Lower leg skin (tissue), 4 donors: ENCODE measurements at regions not wholly inside any gene's neighbourhood (a gene's known extent, or its start where the extent isn't known, plus 50 kb on each side); places are given as distances from the start of the nearest gene placed in this dataset.

Experiments
- DNase-seq, 2 donors: peaks; one replicate each; pipeline ENCODE4 v3.0.0-alpha.2; 2019; ENCODE audit warnings: low spot score in 2 of 2
- H3K4me3 ChIP-seq: fragments of 200-600 bp; sonication (generic); 2 replicates; pipeline ENCODE4 v1.5.1; 2017; ENCODE audit warnings: mild to moderate bottlenecking, low read depth; ENCODE audit not compliant: poor library complexity, severe bottlenecking
- CTCF ChIP-seq, 3 donors: fragments of 450-650 bp; IDR thresholded peaks; one replicate each; pipeline ENCODE4 v1.5.1; 2016; ENCODE audit warnings: antibody characterized with exemption in 3 of 3, mild to moderate bottlenecking in 3 of 3, moderate library complexity in 2 of 3
- POLR2A ChIP-seq, 2 donors: fragments of 450-650 bp; IDR thresholded peaks; one replicate each; pipeline ENCODE4 v1.6.1; 2016 to 2017; ENCODE audit warnings: antibody characterized with exemption in 2 of 2, mild to moderate bottlenecking in 1 of 2, moderate library complexity in 1 of 2
- WGBS, 2 donors: methylation state at CpG; one replicate each; pipeline ENCODE4 v1.1.5; 2018; 5-methylcytosine and 5-hydroxymethylcytosine counted together
- intact Hi-C: fragments of 100-400 bp; cut with DNase I; formaldehyde crosslinking; loops from one replicate; pipeline ENCODE4 v1.15.0; 2023; ENCODE audit warnings: low total_unique reads

- intact Hi-C loops = no loop called here
- WGBS, 2 donors = 91 to 92% methylated on average over 2 of the region's 2 CpGs
- TF ChIP-seq POLR2A (IDR thresholded peaks at IDR 0.05) (no peak), CTCF (IDR thresholded peaks at IDR 0.05) (no peak)
Observed at GRCh38 chr4:45316257-45316656, 589.9 kb upstream of the GNPDA2 start.

GRCh38 chr4:45302828-45303227 is 576.5 kb upstream of the GNPDA2 start:
- DNase-seq = no peak
- intact Hi-C loops = no loop called here
- no peak overlapping the region for H3K4me3 ChIP-seq
- 78 to 83% methylated on average over 1 of the region's 1 CpG for WGBS, 2 donors
- TF ChIP-seq POLR2A (IDR thresholded peaks at IDR 0.05) (no peak), CTCF (IDR thresholded peaks at IDR 0.05) (no peak)

More at GRCh38 chr4:45316257-45316656, 589.9 kb upstream of the GNPDA2 start:
- no peak overlapping the region for H3K4me3 ChIP-seq
- no peak for DNase-seq

- WGBS, 2 donors = 38 to 39% methylated on average over 1 of the region's 1 CpG
- no peak for TF ChIP-seq CTCF (IDR thresholded peaks at IDR 0.05)
- no peak for TF ChIP-seq POLR2A (IDR thresholded peaks at IDR 0.05)
- H3K4me3 ChIP-seq = no peak overlapping the region
- DNase-seq = no peak
- intact Hi-C loops = no loop called here
Observed at GRCh38 chr4:45294464-45294863, 568.1 kb upstream of the GNPDA2 start.

GRCh38 chr4:45293335-45293734 is 567.0 kb upstream of the GNPDA2 start:
- WGBS, 2 donors = 86 to 89% methylated on average over 6 of the region's 6 CpGs
- intact Hi-C loops = no loop called here
- TF ChIP-seq CTCF (IDR thresholded peaks at IDR 0.05) (no peak), POLR2A (IDR thresholded peaks at IDR 0.05) (no peak)
- no peak overlapping the region for H3K4me3 ChIP-seq
- no peak for DNase-seq

- WGBS, 2 donors = 100% methylated on average over 2 of the region's 4 CpGs
- intact Hi-C loops = no loop called here
- no peak overlapping the region for H3K4me3 ChIP-seq
- TF ChIP-seq POLR2A (IDR thresholded peaks at IDR 0.05) = no peak
- no peak for TF ChIP-seq CTCF (IDR thresholded peaks at IDR 0.05)
- no peak for DNase-seq
Observed at GRCh38 chr4:45292844-45293243, 566.5 kb upstream of the GNPDA2 start.

- WGBS, 2 donors = 90 to 91% methylated on average over 14 of the region's 14 CpGs
- no peak overlapping the region for H3K4me3 ChIP-seq
- peak in 1 of 2 donors; percentile 78 for DNase-seq
- TF ChIP-seq CTCF (IDR thresholded peaks at IDR 0.05) = no peak
- TF ChIP-seq POLR2A (IDR thresholded peaks at IDR 0.05) = no peak
- intact Hi-C loops = no loop called here
Observed at GRCh38 chr4:45284400-45285085, 558.2 kb upstream of the GNPDA2 start.
